ENCODE measurements at regions not wholly inside any gene's neighbourhood (a gene's known extent, or its start where the extent isn't known, plus 50 kb on each side); places are given as distances from the start of the nearest gene placed in this dataset.

DNA sequence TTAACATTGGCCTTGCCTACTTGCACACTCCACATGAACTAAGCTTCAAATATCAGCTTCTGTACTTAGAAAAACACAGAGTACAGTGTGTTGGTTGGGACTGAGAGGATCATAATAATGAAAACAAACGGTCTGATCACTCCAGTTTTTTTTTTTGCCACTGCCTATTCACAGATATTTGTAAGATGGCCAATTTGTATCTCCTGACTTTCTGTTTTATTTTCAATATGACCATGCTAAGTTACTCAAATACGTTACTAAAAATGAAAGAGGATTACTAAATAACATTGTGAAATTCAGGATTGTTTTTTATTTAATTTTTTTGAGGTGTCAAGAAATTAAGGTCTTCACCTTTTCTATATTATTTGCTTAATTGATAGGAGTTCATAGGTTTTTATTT lies 595.1 kb downstream of the TUSC7 start:
- ATAC-seq: no peak
- no peak overlapping the region for H3K4me3 ChIP-seq
- TF ChIP-seq, protein P1, sequence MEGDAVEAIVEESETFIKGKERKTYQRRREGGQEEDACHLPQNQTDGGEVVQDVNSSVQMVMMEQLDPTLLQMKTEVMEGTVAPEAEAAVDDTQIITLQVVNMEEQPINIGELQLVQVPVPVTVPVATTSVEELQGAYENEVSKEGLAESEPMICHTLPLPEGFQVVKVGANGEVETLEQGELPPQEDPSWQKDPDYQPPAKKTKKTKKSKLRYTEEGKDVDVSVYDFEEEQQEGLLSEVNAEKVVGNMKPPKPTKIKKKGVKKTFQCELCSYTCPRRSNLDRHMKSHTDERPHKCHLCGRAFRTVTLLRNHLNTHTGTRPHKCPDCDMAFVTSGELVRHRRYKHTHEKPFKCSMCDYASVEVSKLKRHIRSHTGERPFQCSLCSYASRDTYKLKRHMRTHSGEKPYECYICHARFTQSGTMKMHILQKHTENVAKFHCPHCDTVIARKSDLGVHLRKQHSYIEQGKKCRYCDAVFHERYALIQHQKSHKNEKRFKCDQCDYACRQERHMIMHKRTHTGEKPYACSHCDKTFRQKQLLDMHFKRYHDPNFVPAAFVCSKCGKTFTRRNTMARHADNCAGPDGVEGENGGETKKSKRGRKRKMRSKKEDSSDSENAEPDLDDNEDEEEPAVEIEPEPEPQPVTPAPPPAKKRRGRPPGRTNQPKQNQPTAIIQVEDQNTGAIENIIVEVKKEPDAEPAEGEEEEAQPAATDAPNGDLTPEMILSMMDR (IDR thresholded peaks at IDR 0.05): no peak
- 45 to 52% (median 51%) methylated on average over 2 of the region's 2 CpGs for WGBS, 3 donors
- intact Hi-C loops (cut with DNase I): no loop called here
- no peaks in the 10 kb centered on the region for H3K36me3 ChIP-seq (ENCODE audit: insufficient read depth in 1 of 2, low read depth in 1 of 2)
- no peaks in the 10 kb centered on the region for H3K27me3 ChIP-seq (ENCODE audit: insufficient read depth in 3 of 3, low read length in 2 of 3)
- H3K4me1 ChIP-seq: no peaks in the 10 kb centered on the region
- no peak overlapping the region for H3K27ac ChIP-seq
- no peaks in the 10 kb centered on the region for H3K9me3 ChIP-seq
- no peak for DNase-seq

DNA sequence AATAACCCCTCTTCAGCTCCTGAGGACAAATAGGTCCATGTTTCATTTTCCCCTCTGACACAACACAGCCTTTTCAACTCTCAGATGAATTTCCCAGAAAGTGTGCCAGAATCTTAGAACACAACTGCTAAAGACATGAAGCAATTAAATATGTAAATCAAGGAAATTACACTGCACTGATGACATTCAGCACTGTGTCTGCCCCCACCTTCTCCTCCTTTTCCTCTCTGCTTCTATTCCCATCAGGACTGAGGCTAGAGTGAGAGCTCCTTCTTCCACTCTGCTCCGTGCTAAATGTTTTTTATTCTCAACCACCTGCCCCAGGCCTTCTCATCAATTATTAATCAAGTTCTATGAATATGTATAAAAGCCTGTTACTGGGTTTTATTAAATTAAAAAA lies 596.1 kb downstream of the TUSC7 start:
- TF ChIP-seq, protein P1 (IDR thresholded peaks at IDR 0.05): no peak
- Histone ChIP-seq H3K4me1 (no peaks in the 10 kb centered on the region), H3K27me3 (ENCODE audit: insufficient read depth in 3 of 3, low read length in 2 of 3) (no peaks in the 10 kb centered on the region), H3K9me3 (no peaks in the 10 kb centered on the region), H3K27ac (no peak overlapping the region), H3K4me3 (no peak overlapping the region), H3K36me3 (ENCODE audit: insufficient read depth in 1 of 2, low read depth in 1 of 2) (no peaks in the 10 kb centered on the region)
- DNase-seq: no peak
- intact Hi-C loops (cut with DNase I): no loop called here
- ATAC-seq: no peak
- WGBS, 3 donors: 31 to 38% (median 34%) methylated on average over 1 of the region's 1 CpG

DNA sequence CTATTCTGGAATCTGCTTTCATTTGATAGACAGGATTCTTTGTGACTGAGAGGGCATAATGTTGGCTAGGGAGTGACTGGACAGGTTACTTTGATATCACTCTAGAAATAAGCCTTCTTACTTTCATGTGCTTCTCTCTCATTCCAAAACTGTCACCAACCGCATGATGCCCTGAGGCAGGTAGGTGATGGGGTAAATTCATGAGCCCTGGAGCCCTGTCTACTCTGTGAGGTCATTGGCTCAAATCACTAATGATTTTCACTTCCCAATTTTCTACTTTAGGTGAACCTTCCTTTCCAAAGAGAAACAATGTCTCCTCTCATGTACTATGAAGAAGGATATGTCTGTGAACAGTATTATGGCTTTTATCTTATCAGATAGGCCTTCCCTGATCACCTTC lies 596.7 kb downstream of the TUSC7 start:
- no peaks in the 10 kb centered on the region for H3K36me3 ChIP-seq (ENCODE audit: insufficient read depth in 1 of 2, low read depth in 1 of 2)
- ATAC-seq: no peak
- H3K27me3 ChIP-seq (ENCODE audit: insufficient read depth in 3 of 3, low read length in 2 of 3): no peaks in the 10 kb centered on the region
- no peak overlapping the region for H3K27ac ChIP-seq
- H3K9me3 ChIP-seq: no peaks in the 10 kb centered on the region
- no peak overlapping the region for H3K4me3 ChIP-seq
- DNase-seq: no peak
- 88 to 92% (median 91%) methylated on average over 1 of the region's 1 CpG for WGBS, 3 donors
- intact Hi-C loops (cut with DNase I): no loop called here
- TF ChIP-seq, protein P1 (IDR thresholded peaks at IDR 0.05): no peak
- H3K4me1 ChIP-seq: no peaks in the 10 kb centered on the region

DNA sequence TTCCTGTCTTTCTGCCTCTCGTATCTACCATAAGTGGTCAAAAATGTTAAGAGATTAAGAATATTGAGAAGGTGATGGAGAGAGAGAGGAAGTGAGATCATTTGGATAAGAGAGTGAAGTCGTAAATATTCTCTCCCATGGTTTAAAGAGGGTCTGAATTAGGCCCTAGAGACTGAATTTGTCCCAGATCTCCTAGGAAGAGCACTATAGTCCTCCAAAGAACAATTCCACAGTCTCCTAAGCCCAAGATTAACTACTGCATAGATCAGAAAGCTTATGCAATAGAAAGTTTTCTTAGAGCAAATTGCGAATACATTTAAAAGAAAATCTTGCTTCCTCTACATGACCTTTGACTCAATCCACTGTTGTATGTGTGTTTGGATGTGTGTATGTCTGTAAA lies 598.8 kb downstream of the TUSC7 start:
- no peaks in the 10 kb centered on the region for H3K27me3 ChIP-seq (ENCODE audit: insufficient read depth in 3 of 3, low read length in 2 of 3)
- WGBS, 3 donors: 65 to 67% (median 67%) methylated on average over 3 of the region's 3 CpGs
- TF ChIP-seq, protein P1 (IDR thresholded peaks at IDR 0.05): no peak
- H3K27ac ChIP-seq: no peak overlapping the region
- DNase-seq (no peak), ATAC-seq (no peak)
- no peaks in the 10 kb centered on the region for H3K36me3 ChIP-seq (ENCODE audit: insufficient read depth in 1 of 2, low read depth in 1 of 2)
- no peaks in the 10 kb centered on the region for H3K9me3 ChIP-seq
- no peaks in the 10 kb centered on the region for H3K4me1 ChIP-seq
- intact Hi-C loops (cut with DNase I): no loop called here
- H3K4me3 ChIP-seq: no peak overlapping the region

DNA sequence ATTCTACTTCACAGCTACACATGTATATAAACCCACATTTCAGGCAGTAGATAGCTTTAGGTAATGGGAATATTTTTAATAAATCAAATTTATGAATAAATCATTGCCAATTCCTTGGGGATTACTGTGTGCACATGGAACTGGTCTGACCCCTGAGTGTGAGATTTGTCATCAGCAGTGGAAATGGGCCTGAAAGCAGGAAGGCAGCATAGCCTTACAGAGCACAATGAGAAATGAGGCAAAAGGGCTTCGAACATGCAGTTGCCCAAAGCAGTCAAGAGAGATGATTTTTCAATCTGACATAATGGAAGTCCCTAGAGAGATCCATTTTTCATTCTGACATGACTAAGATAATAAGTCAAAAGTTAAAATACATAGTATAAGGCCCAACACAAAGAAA lies 599.2 kb downstream of the TUSC7 start:
- Histone ChIP-seq H3K27ac (no peak overlapping the region), H3K4me3 (no peak overlapping the region), H3K27me3 (ENCODE audit: insufficient read depth in 3 of 3, low read length in 2 of 3) (no peaks in the 10 kb centered on the region), H3K4me1 (no peaks in the 10 kb centered on the region), H3K9me3 (no peaks in the 10 kb centered on the region), H3K36me3 (ENCODE audit: insufficient read depth in 1 of 2, low read depth in 1 of 2) (no peaks in the 10 kb centered on the region)
- DNase-seq (no peak), ATAC-seq (no peak)
- 79 to 82% (median 80%) methylated on average over 1 of the region's 1 CpG for WGBS, 3 donors
- intact Hi-C loops (cut with DNase I): no loop called here
- TF ChIP-seq, protein P1 (IDR thresholded peaks at IDR 0.05): no peak
